Fibroblast of mammary gland (primary cell): ENCODE measurements at regions not wholly inside any gene's neighbourhood (a gene's known extent, or its start where the extent isn't known, plus 50 kb on each side); places are given as distances from the start of the nearest gene placed in this dataset.

Experiments used
- DNase-seq: peaks from one replicate; pipeline ENCODE4 v3.0.0-alpha.2; 2010; ENCODE audit warnings: low read depth
- H3K4me3 ChIP-seq: 2 replicates; pipeline ENCODE4 v1.5.1; 2011; ENCODE audit warnings: low read depth, mild to moderate bottlenecking, low read length, moderate library complexity; ENCODE audit not compliant: control insufficient read depth
- CTCF ChIP-seq: conservative IDR thresholded peaks from 2 replicates; pipeline ENCODE4 v1.5.1; 2011; ENCODE audit warnings: low read depth, low read length, inconsistent platforms; ENCODE audit not compliant: control insufficient read depth, insufficient read depth

DNA sequence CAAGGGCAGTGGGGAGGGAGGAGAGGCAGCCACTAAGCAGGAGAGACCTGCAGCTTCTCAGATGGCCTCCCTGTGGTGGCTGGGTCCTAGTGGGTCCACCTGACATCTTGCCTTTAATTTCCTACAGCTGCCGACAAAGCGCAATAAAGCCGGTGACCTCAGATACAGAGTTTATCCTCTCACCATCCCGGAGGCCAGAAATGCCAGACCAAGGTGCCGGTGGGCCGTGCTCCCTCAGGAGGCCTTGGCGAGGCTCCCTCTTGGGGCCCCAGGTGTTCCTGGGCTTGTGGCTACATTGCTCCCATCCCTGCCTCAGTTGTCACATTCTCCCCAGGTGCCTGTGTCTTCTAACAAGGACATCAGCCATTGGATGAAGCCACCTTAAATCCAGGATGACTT lies 103.0 kb downstream of the ADRA2C start:
- no peak overlapping the region for H3K4me3 ChIP-seq
- no peak for TF ChIP-seq CTCF
- DNase-seq: no peak

- TF ChIP-seq CTCF: no peak
- H3K4me3 ChIP-seq: no peak overlapping the region
- DNase-seq: no peak
Observed at GRCh38 chr4:3869661-3870566, 103.7 kb downstream of the ADRA2C start.

GRCh38 chr4:3870567-3870962 lies 104.4 kb downstream of the ADRA2C start:
- no peak for DNase-seq
- no peak overlapping the region for H3K4me3 ChIP-seq
- no peak for TF ChIP-seq CTCF

DNA sequence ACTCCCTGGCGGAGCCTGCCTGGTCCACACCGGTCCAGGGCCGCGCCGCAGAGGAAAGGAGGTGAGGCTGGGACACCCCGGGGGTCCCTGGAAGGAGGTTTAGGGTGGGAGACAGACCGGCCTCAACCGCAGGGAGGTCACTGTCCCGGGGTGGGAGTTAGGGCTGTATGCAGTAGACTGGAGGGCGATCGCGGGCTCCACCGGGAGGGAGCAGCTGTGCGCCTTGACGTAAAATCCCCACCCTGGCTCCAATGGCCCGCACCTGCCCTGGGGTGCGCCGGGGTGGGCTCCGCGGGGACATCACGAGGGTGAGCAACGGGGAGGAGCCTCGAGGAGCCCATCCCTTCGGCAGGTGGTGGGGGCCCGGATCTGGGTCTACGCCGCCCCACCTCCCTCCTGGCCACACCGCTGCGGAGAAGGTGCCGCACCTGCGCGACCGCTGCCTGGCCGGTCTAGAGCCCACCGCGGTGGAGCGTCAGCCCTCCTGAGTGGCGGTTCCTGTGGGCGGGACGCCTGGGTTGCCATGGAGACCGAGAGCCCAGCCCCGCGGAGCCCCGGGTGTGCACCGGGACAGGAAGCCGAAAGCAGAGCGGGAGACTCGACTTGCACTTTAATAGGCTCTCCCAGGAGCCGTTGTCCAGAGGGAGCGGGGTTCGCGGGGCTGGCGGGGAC lies 105.1 kb downstream of the ADRA2C start:
- no peak overlapping the region for H3K4me3 ChIP-seq
- DNase-seq: no peak
- no peak for TF ChIP-seq CTCF

DNA sequence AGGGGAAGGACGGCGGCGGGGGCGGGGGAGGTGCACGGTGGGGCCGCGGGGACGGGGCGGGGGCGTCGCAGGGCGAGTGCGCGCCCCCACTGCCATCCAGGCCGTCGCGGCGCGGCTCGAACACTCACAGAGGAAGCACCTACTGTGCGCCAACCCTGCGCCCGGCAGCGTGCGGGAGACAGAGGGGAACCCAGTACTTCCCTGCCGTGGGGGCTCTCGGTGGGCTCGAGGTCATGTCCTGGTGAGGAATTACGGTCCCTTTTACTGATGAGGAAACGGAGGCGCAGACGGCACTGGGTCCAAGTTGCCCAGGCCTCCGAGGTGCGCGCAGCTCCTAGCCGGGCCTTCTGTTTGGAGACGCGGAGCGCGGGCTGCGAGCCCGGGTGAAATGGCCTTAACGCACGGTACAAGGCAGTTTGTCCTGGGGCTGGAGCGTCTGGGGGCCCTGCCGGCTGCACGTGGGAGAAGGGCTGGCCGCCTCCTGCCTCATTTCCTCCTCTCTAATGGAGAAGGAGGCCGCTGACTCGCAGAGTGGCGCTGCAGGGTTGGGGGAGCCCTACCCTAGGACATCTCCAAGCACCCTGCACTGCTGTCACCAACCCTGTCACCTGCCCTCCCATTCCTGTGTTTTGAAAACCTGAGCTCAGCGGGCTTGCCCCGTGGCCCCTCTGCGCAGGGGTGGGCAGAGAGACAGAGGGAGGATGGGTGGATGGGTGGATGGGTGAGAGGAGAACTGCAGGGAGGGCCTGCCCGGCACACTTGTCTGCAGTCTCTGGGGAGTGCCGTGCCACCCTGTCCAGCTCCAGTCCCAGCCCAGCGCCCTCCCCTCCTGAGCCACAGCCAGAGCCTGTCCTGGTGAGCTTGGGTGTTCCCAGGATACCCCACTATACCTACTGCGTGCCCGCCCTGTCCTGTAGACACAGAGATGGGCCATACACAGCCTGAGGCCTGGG lies 106.0 kb downstream of the ADRA2C start:
- no peak for TF ChIP-seq CTCF
- DNase-seq: no peak
- H3K4me3 ChIP-seq: no peak overlapping the region

DNA sequence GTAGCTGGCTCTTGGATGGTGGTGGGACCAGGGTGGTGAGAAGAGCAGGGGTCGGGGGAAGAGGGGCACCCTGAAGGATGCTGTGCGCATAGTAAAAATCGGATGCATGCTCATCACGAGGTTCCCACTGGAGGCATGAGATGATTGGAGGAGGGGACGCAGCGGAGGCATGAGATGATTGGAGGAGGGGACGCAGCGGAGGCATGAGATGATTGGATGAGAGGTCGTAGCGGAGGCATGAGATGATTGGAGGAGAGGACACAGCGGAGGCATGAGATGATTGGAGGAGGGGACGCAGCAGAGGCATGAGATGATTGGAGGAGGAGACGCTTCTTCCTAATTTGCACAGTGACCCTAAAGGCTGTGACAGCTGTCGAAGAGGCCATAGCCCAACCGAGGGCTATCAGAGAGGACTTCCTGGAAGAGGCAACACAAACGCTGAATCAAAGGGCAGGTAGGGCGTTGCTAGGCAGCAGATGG lies 106.7 kb downstream of the ADRA2C start:
- H3K4me3 ChIP-seq: no peak overlapping the region
- no peak for TF ChIP-seq CTCF
- DNase-seq: no peak
